Stimulated activated CD4-positive, alpha-beta T cell treated with anti-CD3 and anti-CD28 coated beads, Interleukin-2, amount 100 ng/mL, for 24 hours (primary cell): ENCODE measurements at regions not wholly inside any gene's neighbourhood (a gene's known extent, or its start where the extent isn't known, plus 50 kb on each side); places are given as distances from the start of the nearest gene placed in this dataset.

Experiments
- DNase-seq, 2 donors: peaks; one replicate each; pipeline ENCODE4 v3.0.0-alpha.2; 2020

DNA sequence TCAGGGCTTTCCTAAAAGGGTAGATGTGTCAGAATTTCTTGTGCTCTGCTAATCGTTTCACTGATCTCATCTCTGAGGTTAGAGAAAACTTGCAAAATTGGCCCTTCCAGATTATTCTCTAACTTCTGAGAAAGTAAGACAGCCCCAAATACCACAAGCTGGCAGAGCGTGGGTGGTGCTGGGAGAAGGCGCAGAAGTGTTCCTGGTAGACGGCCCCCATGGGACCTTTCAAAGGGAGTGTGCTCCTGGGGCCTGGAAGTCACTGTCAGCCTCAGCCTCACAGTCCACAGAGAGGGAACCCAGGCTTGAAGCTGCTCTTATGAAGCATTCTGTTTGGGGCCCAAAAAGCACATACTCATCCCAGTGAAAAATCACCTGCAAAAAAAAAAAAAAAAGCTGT lies 86.5 kb upstream of the PFN2 start:
- no peak for DNase-seq

GRCh38 chr3:150055332-150055731 lies 84.6 kb upstream of the PFN2 start:
- no peak for DNase-seq

GRCh38 chr3:150054635-150055034 lies 83.9 kb upstream of the PFN2 start:
- no peak for DNase-seq

DNA sequence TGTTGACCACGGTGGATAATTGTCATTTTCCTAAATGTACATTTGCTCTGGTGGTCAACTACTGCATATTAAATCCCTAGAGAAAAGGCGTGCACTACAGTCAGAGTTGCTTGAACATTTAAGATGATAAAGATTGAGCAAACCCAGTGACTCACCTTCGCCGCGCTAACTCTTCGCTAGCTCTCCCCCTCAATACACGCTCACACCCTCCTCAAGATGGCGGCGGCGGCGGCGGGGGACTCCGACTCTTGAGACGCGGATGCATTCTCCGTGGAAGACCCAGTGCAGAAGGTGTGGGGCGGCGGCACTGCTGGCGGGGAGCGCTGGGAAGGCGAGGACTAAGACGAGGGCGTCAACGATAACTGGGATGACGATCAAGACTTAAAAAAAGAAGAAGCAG lies 79.8 kb upstream of the PFN2 start:
- DNase-seq, result no peak

DNA sequence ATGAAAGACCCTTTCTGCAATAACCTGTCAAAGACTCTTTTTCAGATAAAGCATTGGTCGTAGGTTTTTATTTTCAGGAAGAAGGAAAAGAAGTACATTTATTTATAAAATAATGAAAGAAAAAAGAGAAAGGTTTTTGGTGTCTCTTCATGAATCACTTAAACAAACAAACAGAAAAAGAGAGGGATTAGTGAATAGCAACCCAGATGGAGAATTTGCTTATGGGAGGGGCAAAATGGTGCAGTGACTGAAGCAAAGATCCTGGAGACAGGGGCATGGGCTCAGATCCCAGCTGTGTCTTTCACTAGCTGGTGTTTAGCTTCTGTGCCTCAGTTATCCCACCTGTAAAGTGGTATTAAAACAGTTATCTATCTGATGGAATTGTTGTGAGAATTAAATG lies 78.6 kb upstream of the PFN2 start:
- no peak for DNase-seq

DNA sequence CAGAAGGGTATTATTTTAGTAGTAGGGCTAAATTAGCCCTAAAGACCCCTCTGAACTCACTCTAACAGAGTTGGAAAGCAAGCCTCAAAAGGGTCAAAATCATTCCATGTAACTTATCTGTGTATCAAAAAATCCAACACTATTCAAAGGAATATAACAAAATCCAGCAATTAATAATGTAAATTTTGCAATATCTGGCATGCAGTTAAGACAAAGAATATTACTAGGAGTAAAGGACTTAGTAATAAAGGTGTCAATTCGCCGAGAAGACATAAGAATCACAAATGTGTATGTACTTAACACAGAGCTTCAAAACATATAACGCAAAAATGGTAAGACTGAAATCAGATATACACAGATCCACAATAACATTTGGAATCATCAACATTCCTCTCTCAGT lies 71.2 kb upstream of the PFN2 start:
- DNase-seq, result no peak

DNA sequence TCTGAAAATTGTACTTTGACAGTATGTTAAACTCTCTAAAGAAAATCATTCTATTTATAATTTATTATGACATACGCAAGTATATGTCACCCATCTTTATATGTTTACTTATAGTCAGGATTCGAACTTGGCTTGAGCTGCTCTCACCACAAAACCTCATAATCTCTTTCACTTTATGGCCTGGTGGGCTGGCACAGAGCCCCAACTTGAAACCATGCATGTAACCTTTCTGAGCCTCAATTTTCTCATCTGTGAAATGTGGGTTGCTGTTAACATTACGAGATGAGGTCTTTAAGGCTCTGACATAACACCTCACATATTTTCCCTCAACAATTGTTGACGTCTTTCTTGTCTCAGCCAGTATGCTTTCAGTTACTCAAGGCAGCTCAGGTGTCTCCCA lies 69.4 kb upstream of the PFN2 start:
- DNase-seq, result no peak

DNA sequence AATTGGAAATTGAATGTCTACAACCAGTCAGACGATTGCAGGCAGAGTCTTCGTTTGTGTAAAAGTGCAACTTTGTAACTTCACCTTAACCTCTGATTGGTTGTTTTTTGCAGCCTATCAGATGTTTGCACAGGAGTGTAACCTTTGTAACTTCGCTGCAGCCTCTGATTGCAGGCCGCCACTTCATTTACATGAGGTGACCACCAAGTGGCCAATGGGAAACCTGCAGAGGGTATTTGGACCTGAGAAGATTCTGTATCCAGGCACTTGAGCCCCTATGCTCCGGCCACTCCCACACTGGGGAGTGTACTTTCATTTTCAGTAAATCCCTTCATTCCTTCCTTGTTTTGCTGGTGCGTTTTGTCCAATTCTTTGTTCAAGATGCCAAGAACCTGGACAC lies 68.1 kb upstream of the PFN2 start:
- no peak for DNase-seq

DNA sequence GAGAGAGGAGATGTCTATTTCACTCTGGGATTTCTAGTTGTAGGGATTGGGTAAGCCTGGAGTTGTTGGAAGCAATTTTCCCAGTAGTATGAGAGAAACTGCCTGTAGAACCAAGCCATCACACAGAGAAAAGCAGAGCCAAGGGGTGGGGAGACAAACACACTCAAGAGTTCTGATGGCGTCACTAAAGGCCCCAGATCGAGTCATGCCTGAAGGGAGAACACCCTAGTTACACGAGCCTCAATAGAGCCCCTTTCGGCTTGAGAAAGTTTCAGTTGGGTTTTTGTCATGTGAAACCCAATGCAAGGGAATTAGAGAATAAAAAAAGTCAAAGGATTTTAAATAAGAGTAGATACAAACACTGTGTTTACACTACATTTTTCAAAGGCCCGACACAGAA lies 66.1 kb upstream of the PFN2 start:
- no peak for DNase-seq

DNA sequence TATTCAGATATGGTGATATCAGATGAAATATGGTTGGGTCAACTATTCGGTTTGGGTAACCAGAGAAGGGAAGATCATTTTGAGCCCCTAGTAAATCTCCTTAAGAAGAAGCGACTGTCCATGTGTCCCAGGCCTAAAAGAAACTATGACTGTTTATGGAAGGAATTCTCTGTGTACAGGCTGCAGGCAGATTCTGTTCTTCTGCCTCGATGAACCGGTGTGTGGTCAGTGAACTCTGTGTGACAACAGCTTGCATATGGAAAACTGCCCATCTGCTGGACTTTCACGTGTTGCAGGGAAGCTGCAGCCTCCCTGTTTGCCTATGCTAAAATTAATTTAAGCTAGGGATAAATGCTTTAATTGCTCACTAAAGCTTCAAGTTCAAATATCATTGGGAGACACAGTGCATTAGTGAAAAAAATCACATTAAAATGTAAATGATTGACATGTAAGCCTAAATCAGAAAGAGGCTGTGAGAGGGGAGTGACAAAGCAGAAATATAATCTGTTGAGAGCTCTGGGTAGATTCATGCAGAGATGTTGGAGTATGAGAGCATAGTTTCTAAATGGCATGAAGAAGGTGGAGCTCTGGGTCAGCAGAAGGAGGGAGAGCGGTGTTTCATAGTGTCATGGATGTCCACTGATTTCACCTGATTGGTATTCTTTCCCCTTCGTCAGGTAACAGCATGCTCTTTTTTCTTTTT lies 65.4 kb upstream of the PFN2 start:
- no peak for DNase-seq

- DNase-seq, result no peak
These were observed 64.6 kb upstream of the PFN2 start for GRCh38 chr3:150035301-150035779.

GRCh38 chr3:150033721-150034120 lies 63.0 kb upstream of the PFN2 start:
- DNase-seq, result no peak

DNA sequence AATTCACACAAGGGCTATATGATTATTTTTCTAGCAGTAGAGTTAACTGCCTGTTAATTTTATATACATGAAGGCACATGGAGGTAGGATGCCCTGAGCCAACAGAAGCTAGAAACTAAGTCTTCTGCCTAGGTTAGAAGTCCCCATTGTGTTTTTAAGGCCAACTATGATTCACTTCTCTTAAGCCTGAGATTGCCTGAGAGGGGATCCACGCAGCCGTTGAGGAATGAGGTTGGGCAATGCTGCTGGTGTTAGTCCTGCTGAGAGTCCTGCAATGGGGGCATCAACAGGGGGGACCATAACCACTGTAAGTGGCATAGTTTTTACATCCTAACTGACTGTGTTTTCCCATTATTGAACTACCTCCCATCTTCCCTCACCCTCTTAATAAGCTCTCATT lies 60.1 kb upstream of the PFN2 start:
- no peak for DNase-seq

DNA sequence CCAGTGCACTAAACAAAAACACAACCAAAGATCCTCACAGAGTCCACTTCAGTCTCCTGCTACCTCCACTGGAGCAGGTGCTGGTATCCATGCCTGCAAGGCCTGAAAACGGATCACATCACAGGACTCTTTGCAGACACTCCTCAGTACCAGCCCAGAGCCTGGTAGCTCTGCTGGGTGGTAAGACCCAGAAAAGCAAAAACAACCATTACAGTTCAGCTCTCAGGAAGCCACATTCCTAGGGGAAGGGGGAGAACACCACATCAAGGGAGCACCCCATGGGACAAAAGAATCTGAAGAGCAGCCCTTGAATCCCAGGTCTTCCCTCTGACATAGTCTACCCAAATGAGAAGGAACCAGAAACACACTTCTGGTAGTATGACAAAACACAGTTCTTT lies 52.5 kb upstream of the PFN2 start:
- no peak for DNase-seq

- DNase-seq, result no peak
These were observed 51.9 kb upstream of the PFN2 start for GRCh38 chr3:150022381-150023238.

DNA sequence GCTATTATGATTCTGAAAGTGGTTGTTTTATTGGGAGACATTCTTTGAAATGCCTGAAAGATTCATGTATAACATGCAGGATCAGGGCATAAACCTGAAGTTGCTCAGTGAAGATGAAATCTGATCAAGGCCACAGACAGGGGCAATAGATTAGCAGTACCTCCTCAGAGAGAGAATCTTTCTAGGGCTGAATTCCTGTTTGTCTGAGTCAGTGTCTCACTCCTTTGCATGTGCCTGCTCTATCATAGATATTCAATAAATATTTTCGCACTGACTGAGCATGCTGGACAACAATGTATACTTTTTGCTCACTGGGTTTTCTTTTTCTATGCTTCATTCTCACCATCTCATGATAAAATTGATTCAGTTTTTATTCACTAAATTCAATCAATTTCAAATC lies 49.8 kb upstream of the PFN2 start:
- DNase-seq, result no peak
